ENCODE measurements at regions not wholly inside any gene's neighbourhood (a gene's known extent, or its start where the extent isn't known, plus 50 kb on each side); places are given as distances from the start of the nearest gene placed in this dataset.

GRCh38 chr14:89085231-89085731 is 260.8 kb downstream of the TTC8 start:
- TF ChIP-seq CTCF (IDR thresholded peaks at IDR 0.05), result no peak
- TF ChIP-seq POLR2A (IDR thresholded peaks at IDR 0.05), result no peak
